HEK293 (cell line): ENCODE measurements at regions not wholly inside any gene's neighbourhood (a gene's known extent, or its start where the extent isn't known, plus 50 kb on each side); places are given as distances from the start of the nearest gene placed in this dataset.

Experiments
- YY1 ChIP-seq: fragments of 450-650 bp; formaldehyde crosslinking; IDR thresholded peaks from 2 replicates; pipeline ENCODE4 v1.5.1; 2018; ENCODE audit warnings: missing biosample characterization, missing genetic modification characterization
- ZNF274 ChIP-seq, 2 experiments: fragments of 200-500 bp in 1 of 2; fragments of 450-650 bp in 1 of 2; sonication (Bioruptor generic) in 1 of 2; formaldehyde crosslinking in 1 of 2; IDR thresholded peaks; 2 replicates each; pipeline versions ENCODE4 v1.5.1 to v1.6.1; 2014 to 2016; ENCODE audit warnings: borderline replicate concordance in 1 of 2, inconsistent platforms in 1 of 2, low read length in 1 of 2, missing biosample characterization in 1 of 2, missing genetic modification characterization in 1 of 2
- ZNF843 ChIP-seq: fragments of 450-650 bp; formaldehyde crosslinking; IDR thresholded peaks from 2 replicates; pipeline ENCODE4 v1.5.1; 2016; ENCODE audit warnings: missing biosample characterization, missing genetic modification characterization
- ZXDB ChIP-seq: fragments of 450-650 bp; formaldehyde crosslinking; IDR thresholded peaks from 2 replicates; pipeline ENCODE4 v1.5.1; 2016; ENCODE audit warnings: missing biosample characterization, missing genetic modification characterization
- TF ChIP-seq, protein P1 (sequence below): fragments of 450-650 bp; formaldehyde crosslinking; IDR thresholded peaks from 2 replicates; pipeline ENCODE4 v1.5.1; 2016; ENCODE audit warnings: missing biosample characterization, missing genetic modification characterization
- TF ChIP-seq, protein P2 (sequence below): fragments of 450-650 bp; formaldehyde crosslinking; IDR thresholded peaks from 2 replicates; pipeline ENCODE4 v1.5.1; 2016; ENCODE audit warnings: missing biosample characterization, missing genetic modification characterization
- TF ChIP-seq, protein P3 (sequence below): fragments of 450-650 bp; formaldehyde crosslinking; optimal IDR thresholded peaks from 2 replicates; pipeline ENCODE3; 2016; ENCODE audit warnings: missing biosample characterization, mild to moderate bottlenecking, missing genetic modification characterization
- TF ChIP-seq, protein P4 (sequence below): fragments of 450-650 bp; formaldehyde crosslinking; IDR thresholded peaks from 2 replicates; pipeline ENCODE4 v1.5.1; 2016; ENCODE audit warnings: missing biosample characterization, missing genetic modification characterization

DNA sequence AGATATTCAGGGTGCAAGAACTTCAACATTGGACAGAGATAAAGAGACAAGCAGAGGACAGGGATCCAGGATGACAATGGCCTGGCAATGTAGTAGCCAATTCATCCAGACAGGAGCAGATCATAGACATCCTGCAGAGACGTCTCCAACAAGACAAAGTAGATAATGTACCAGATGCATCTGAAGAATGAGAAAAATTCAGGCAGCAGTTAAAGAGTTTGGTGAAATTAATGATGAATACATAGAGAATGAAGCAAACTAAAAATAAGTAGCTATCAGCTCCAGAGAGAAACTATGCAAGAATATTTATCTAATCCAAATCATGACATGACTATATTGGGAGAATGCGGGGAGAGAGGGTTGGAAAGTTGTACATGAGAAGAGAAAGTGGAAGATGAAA, 278.4 kb upstream of the DACH1 start:
- TF ChIP-seq, protein P1, sequence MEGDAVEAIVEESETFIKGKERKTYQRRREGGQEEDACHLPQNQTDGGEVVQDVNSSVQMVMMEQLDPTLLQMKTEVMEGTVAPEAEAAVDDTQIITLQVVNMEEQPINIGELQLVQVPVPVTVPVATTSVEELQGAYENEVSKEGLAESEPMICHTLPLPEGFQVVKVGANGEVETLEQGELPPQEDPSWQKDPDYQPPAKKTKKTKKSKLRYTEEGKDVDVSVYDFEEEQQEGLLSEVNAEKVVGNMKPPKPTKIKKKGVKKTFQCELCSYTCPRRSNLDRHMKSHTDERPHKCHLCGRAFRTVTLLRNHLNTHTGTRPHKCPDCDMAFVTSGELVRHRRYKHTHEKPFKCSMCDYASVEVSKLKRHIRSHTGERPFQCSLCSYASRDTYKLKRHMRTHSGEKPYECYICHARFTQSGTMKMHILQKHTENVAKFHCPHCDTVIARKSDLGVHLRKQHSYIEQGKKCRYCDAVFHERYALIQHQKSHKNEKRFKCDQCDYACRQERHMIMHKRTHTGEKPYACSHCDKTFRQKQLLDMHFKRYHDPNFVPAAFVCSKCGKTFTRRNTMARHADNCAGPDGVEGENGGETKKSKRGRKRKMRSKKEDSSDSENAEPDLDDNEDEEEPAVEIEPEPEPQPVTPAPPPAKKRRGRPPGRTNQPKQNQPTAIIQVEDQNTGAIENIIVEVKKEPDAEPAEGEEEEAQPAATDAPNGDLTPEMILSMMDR (tag by site-specific recombination), result no peak
- TF ChIP-seq, protein P2, sequence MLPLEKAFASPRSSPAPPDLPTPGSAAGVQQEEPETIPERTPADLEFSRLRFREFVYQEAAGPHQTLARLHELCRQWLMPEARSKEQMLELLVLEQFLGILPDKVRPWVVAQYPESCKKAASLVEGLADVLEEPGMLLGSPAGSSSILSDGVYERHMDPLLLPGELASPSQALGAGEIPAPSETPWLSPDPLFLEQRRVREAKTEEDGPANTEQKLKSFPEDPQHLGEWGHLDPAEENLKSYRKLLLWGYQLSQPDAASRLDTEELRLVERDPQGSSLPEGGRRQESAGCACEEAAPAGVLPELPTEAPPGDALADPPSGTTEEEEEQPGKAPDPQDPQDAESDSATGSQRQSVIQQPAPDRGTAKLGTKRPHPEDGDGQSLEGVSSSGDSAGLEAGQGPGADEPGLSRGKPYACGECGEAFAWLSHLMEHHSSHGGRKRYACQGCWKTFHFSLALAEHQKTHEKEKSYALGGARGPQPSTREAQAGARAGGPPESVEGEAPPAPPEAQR (tag by site-specific recombination), result no peak
- no peak for TF ChIP-seq ZNF274 (IDR thresholded peaks at IDR 0.05; ENCODE audit: low read length)
- no peak for TF ChIP-seq ZNF274 (tag by site-specific recombination; IDR thresholded peaks at IDR 0.05; ENCODE audit: borderline replicate concordance)
- no peak for TF ChIP-seq ZNF843 (tag by site-specific recombination)
- no peak for TF ChIP-seq ZXDB
- TF ChIP-seq, protein P3, sequence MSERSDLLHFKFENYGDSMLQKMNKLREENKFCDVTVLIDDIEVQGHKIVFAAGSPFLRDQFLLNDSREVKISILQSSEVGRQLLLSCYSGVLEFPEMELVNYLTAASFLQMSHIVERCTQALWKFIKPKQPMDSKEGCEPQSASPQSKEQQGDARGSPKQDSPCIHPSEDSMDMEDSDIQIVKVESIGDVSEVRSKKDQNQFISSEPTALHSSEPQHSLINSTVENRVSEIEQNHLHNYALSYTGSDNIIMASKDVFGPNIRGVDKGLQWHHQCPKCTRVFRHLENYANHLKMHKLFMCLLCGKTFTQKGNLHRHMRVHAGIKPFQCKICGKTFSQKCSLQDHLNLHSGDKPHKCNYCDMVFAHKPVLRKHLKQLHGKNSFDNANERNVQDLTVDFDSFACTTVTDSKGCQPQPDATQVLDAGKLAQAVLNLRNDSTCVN, result no peak
- TF ChIP-seq, protein P4, sequence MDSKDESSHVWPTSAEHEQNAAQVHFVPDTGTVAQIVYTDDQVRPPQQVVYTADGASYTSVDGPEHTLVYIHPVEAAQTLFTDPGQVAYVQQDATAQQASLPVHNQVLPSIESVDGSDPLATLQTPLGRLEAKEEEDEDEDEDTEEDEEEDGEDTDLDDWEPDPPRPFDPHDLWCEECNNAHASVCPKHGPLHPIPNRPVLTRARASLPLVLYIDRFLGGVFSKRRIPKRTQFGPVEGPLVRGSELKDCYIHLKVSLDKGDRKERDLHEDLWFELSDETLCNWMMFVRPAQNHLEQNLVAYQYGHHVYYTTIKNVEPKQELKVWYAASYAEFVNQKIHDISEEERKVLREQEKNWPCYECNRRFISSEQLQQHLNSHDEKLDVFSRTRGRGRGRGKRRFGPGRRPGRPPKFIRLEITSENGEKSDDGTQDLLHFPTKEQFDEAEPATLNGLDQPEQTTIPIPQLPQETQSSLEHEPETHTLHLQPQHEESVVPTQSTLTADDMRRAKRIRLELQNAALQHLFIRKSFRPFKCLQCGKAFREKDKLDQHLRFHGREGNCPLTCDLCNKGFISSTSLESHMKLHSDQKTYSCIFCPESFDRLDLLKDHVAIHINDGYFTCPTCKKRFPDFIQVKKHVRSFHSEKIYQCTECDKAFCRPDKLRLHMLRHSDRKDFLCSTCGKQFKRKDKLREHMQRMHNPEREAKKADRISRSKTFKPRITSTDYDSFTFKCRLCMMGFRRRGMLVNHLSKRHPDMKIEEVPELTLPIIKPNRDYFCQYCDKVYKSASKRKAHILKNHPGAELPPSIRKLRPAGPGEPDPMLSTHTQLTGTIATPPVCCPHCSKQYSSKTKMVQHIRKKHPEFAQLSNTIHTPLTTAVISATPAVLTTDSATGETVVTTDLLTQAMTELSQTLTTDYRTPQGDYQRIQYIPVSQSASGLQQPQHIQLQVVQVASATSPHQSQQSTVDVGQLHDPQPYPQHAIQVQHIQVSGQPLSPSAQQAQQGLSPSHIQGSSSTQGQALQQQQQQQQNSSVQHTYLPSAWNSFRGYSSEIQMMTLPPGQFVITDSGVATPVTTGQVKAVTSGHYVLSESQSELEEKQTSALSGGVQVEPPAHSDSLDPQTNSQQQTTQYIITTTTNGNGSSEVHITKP (tag by site-specific recombination), result no peak
- TF ChIP-seq YY1 (tag by site-specific recombination), result no peak
